ENCODE measurements at regions not wholly inside any gene's neighbourhood (a gene's known extent, or its start where the extent isn't known, plus 50 kb on each side); places are given as distances from the start of the nearest gene placed in this dataset.
"Not testable (repeated sequence)": the region's sequence is repeated elsewhere in the genome, so short reads cannot be mapped to it uniquely, and the experiment has no call there.

DNA sequence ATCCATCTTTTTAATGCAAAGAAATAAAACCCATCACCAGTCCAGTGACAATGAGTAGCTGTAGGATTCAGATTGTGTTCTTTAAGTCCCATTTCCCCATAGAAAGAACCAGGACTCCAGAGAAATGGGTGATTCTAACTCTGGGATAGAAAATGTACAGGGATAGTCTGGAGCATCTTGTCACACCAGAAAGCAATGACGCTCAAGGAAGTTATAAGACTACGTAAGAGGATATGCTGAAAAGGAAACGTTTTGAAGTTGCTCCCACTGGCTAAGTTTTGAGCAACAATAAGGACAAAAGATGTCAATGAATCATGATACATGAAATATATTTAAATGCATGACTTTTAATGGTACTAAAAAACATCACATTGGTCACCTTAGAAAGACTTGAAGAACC lies 360.1 kb downstream of the DLEU7 start:
- no peak for DNase-seq (ENCODE audit: low read depth in 2 of 2)

DNA sequence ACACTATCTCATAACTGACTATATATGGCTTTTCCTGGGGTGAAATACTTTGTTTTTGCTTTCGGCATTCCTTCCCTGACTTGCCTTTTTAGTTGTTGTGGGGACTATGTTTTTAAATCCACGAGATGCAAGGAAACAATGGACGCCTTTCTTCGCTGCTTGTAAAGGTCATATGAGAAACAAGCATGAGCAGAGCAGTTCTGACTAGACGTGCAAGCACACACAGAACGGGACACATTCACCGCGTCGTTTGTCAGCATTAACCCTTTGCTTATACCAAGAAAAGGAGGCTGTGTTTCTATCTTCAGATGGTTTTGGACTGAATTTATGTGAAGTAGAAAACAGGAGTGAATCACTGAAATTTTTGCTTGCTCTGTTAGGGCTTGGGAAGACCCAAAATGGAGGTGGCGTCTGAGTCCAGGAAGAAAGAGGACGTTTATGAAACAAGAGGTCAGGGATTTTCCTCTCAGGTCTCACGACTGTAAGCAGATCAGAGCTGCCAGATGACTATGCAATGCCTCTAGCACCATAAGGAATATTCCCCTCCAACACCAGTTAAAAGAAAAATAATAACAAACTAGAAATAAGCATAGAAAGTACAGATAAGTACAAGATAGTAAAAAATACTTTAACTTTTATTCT lies 358.9 kb downstream of the DLEU7 start:
- DNase-seq (ENCODE audit: low read depth in 2 of 2) = no peak

DNA sequence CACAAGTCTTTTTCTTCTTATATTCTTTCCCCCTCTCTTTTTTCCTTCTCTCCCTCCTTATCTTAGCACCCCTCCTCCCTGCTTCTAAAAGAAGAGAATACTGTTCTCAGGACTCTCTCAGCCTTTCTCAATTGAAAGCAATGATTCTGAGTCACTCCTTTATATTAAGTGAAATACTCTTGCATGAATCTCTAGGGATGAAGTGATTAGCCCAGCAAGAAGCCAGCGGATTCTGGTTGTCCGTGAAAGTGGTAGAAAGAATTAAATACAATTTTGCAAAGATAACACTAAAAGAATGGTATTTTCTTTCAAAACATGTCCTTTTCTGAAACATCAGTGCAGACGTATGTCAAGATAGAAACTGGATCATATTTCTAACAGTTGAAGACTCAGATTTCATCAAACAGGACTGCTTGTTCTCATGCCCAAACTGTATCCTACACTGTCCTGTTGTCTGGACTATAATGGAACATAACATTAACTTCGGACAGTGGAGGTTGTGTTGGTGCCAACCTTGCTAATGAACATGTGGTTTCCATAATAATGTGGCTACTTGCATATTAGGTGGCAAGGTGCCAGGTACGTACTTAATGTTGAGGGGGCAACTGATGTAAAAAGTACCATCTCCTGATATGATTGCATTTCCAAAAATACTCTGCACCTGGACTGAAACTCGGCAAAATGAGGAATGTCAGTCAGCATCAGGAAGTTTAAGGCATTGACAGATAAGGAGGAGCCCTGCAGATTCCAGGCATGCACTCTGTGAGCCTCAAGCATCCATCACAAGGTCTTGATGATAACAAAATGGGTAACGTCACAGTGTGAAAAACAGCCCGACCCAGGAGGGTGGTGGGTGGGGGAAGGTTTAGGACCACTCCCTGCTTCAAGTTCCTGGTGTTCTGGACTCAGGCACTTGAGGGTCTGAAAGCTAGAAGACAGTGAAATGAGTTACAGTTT lies 357.2 kb downstream of the DLEU7 start:
- no peak for DNase-seq (ENCODE audit: low read depth in 2 of 2)

DNA sequence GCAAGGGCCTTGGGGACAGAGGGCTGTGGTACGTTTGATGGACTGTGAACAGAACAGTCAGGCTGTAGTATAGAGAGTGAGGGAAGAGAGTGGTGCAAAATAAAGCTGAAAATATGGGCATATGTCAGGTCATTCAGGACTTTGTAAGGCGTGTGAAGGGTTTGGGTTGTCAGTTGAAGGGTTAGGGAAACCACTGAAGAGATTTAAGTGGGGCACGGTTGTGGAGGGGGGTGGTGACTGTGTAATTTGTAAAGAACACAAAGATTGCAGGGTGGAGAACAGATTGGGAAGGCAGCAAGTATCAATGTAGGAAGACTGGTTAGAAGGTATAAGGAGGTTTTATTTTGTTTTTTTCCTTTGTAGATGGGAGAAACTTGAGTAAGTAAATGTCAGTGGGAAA lies 349.8 kb downstream of the DLEU7 start:
- no peak for DNase-seq (ENCODE audit: low read depth in 2 of 2)

DNA sequence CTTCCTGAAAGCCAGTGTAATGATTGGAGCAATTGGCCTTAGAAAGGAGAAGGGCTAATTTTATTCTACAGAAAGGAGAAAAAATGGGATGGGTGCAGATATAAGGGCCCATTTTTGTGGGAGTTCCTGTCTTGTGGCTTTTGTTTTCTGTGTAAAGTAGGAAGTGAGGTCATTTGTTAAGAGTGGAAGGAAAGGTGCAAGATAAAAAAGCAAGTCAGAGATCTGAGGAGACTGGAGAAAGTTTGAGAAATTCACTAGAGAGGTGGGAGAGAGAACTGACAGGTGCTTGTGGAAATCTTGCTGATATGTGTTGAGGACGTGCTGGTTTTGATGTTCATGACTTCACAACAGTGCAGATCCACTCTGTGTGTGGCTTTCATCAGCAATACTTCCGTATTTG lies 349.4 kb downstream of the DLEU7 start:
- no peak for DNase-seq (ENCODE audit: low read depth in 2 of 2)

DNA sequence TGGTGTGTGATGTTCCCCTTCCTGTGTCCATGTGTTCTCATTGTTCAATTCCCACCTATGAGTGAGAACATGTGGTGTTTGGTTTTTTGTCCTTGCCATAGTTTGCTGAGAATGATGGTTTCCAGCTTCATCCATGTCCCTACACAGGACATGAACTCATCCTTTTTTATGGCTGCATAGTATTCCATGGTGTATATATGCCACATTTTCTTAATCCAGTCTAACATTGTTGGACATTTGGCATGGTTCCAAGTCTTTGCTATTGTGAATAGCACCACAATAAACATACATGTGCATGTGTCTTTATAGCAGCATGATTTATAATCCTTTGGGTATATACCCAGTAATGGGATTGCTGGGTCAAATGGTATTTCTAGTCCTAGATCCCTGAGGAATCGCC lies 340.3 kb downstream of the DLEU7 start:
- not testable (repeated sequence) for DNase-seq (ENCODE audit: low read depth in 2 of 2)

DNA sequence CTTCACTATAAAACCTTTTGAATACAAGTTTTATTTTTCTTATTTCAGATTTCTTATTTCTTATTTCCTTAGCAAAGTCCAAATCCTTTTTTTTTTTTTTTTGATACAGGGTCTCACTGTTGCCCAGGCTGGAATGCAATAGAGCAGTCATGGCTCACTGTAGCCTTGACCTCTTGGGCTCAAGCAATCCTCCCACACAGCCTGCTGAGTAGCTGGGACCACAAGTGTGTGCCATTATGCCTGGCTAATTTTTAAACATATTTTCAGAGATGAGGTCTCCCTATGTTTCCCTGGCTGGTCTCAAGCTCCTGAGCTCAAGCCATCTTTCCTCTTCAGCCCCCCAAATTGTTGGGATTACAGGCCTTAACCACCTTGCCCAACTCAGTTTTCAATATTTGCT lies 334.3 kb downstream of the DLEU7 start:
- DNase-seq (ENCODE audit: low read depth in 2 of 2) = no peak

DNA sequence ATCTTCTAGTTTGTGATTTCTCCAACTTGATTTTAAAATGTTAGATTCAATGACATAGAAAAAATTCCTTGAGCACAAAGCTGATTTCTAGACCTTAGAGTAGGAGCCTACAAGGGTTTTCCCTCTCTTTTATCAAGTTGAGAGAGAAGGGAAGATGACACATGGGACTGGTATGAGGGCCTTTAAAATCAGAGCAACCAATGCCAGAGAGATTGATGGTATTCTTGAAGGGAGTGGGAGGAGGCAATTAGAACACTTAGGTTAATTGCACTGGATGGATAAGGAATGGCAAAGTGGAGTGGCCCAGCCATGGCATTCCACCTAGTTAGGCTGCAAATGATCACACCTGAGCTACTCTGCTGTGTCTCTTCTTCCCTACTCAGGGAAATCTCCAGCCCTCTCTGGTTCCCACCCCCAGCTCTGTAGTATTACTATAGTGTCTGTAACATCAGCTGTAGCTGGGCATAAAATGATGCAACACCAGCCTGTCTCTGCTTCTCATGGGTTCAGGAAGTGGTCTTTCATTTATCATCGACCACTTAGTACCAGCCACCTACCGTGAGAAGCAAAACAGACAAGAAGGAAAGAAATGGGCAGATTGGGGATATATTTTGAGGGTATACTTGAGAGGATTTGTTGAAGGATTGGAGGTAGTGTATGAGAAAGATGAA lies 333.6 kb downstream of the DLEU7 start:
- no peak for DNase-seq (ENCODE audit: low read depth in 2 of 2)

DNA sequence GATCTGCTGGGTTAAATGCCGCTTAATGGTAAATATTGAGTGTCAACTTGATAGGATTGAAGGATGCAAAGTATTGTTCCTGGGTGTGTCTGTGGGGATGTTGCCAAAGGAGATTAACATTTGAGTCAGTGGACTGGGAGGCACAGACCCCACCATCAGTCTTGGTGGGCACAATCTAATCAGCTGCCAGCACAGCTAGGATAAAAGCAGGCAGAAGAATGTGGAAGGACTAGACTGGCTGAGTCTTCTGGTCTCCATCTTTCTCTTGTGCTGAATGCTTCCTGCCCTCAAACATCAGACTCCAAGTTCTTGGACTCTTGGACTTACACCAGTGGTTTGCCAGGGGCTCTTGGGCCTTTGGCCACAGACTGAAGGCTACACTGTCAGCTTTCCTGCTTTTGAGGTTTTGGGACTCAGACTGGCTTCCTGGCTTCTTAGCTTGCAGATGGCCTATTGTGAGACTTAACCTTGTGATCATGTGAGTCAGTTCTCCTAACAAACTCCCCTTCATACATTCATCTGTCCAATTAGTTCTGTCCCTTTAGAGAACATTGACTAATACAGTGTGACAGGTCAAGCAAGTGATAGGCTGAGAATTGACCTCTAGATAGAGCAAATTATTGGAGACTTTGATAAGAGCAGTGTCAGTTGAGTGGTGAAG lies 332.5 kb downstream of the DLEU7 start:
- not testable (repeated sequence) for DNase-seq (ENCODE audit: low read depth in 2 of 2)

DNA sequence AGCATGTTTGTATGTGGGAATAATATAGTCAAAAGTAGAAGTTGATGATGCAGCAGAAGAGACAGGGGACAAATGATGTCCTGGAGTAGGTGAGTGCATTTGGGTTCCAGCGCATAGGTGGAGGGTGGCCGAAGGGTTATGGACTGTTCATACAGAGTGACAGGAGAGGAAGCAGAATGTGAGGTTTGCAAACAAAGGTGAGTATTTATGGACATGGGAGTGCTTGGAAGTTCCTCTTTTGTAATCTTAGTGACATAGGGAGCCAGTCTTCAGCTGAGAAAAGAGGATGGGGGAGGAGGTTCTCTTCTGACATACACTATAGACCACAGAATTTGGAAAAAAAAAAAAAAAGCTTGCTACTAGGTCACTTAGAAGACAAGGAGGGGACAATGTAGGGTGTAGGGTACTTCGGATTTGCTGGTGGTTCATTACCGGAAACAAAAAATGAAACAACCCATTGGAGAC lies 331.6 kb downstream of the DLEU7 start:
- DNase-seq (ENCODE audit: low read depth in 2 of 2) = no peak

DNA sequence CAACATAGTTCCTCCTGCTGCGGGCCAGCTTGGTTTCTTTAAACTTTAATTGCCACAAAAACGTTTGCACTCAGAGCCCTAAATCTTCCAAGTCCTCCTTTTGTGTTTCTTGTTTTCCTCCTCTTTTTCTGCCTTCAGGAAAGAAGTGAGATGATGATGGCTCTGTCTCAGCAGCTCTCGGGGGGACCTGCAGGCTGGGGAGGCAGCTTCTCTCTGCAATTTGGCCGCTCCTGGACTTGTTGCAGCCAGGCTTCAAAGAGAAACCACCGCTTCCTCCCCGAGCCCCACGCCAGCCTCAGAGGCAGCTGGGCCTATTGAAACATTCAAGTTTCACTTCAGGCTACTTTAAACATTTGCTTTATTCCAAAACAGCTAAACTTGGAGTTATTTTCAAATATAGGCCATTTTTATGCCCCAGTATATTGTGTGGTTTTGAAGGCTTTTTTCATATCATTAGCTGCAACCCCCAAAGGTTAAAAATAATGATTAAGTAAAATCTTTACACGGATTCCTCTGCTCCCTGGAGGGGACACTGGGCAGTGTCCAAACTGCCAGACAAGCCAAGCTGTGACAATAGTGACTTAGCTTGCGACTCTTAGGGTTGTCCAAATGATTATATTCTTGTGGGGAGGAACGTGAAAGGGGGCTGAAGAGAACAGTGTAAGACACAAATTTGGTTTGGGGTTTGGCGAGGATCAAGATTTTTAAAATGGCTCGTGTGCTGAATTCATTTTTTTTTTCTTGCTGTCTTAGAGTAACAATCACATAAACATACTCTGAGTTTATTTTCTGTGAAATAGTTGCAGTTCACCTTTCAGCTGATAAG lies 330.8 kb downstream of the DLEU7 start:
- peak in 1 of 2 donors; percentile 22 for DNase-seq (ENCODE audit: low read depth in 2 of 2)

DNA sequence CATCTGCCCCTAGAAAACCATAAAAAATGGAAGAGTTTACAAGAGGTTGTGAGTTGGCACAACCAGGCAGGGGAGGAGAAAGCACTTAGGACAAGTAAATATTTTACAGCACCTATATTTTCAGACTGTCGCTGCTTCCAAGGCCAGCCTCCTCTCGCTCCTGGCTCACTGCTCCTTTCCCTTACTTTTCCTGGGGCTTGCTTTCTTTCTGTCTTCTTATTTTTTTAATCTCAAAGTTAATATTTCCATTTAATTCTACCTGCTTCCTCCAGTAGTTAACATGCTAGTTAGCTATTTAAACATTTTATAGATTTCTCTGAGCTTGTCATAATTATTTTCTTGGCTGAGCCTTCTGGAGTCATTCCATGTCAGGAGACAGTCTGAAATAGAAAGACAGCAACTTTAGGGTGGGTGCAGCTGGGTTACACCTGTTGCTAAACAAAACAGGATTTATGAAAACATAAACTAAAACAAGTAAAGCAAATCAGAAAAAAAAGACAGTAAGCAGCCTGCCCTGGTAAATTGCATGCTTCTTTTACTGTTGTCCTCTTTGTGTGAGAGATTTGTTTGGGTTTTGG lies 330.1 kb downstream of the DLEU7 start:
- DNase-seq (ENCODE audit: low read depth in 2 of 2) = no peak

DNA sequence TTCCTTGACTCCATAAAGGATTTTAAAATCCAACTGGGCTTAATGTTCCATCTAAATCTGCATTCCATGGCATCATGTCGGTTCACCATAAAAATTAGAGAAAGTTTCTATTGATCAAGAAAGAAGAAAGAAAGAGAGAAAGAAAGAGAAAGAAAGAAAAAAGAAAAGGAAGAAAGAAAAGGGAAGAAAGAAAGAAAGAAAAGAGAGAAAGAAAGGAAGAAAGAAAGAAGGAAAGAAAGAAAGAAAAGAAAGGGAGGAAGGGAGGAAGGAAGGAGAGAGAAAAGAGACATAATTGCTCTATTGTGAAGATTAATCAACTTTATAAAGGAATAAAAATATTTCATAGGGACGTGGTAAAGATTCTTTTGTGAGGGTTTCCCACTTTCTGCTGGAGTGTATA lies 329.2 kb downstream of the DLEU7 start:
- DNase-seq (ENCODE audit: low read depth in 2 of 2) = no peak

DNA sequence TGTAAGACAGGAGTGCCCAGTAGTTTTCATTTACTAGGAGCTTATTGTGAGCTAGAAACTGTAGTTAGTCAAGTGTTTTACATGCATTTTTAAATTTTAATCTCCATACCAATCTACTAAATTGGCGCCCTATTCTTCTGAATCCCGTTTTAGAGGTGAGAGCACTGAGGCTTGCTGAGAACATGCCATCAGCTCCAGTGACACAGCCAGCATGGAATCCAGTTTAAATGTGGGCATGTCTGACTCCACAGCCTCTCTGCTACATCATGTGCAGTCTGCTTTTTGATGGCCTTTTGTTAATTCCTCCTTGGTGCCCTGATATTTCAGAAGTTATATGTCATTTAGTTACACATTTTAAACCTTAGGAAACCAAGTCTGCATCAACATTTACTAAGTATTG lies 325.4 kb downstream of the DLEU7 start:
- no peak for DNase-seq (ENCODE audit: low read depth in 2 of 2)

DNA sequence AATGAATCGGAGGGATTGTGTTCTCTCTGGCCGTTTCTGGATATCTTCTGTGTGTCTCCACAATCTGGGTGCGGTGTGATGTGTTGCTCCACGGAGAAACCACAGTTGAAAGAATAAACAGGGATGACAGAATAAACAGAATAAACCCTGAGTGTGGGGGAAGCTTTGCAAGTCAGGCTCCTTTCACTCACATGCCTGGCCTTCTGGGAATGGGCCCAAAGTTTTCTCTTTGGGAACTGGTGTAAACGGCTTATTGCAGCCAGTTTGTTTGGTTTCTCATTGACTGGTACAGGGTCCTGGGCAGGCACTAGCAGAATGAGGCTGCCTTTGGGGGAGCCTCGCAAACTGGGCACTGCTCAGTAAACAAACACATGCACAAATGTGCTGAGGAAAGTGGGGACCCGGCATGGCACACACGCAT lies 324.7 kb downstream of the DLEU7 start:
- no peak for DNase-seq (ENCODE audit: low read depth in 2 of 2)

DNA sequence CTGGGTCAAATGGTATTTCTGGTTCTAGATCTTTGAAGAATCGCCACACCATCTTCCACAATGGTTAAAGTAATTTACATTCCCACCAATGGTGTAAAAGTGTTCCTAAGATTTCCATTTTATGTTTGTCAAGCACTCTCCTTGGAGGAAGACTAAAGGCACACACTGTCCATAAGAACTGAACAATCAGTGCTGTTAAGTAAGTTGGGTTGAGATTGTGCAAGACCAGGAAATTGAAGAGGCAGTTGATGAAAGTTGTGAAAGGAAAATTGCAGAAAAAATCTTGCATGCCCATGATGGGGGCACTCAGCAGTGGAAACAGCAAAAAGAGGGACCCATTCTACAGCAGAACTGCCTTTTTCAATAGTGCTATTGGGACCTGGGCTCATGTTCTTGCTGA lies 323.6 kb downstream of the DLEU7 start:
- DNase-seq (ENCODE audit: low read depth in 2 of 2) = no peak

DNA sequence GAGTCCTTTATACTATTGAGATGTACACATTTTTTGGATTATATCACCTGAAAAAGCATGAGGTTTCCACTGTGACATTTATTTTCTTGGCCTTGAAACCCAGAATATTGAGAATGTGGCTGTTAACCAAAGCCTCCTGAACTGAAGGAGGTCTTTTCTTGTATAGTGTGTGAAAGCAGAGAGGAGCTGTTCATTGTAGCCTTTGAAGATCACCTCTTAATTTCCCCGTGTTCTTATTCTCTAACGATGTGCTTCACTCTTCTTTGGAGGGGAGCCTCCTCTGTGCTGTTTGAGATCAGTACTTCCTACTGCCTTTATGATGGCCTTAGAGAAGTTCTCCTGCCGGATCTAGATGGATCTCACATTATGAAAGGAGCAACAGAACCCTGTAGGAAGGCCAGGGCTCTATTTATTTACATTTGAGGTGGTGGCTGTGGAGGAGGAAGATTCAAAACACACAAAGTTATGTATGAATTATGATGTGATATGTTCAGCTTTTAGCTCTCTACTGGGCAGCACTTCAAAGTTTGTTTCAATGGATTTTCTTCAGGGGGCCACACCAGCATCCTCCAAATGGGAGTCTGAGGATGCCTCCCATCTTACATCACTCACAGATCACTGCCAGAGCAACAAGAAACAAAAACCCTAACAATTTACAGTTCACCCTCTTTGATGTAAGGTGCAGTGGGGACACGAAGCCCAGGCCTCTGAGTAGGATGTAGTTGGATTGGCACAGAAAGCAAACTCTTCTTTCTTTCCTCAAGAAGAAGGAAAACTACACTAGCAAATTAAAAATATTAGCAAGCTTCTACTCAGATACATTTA lies 322.3 kb downstream of the DLEU7 start:
- no peak for DNase-seq (ENCODE audit: low read depth in 2 of 2)

DNA sequence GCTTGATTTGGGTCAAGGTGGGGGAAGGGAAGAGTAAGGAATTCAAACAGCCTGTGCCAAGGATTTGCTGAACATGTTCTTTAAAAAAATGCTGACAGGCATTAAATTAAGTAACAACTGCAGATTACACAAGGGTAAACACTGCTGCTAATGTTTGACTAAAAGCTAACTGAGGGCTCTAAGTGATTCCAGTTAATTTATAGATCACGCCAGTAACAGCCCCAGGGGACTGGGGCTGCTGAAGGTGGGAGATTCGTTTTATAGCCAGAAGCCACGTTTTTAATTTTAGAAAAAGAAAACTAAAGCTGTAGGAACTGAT lies 321.7 kb downstream of the DLEU7 start:
- DNase-seq (ENCODE audit: low read depth in 2 of 2) = no peak

DNA sequence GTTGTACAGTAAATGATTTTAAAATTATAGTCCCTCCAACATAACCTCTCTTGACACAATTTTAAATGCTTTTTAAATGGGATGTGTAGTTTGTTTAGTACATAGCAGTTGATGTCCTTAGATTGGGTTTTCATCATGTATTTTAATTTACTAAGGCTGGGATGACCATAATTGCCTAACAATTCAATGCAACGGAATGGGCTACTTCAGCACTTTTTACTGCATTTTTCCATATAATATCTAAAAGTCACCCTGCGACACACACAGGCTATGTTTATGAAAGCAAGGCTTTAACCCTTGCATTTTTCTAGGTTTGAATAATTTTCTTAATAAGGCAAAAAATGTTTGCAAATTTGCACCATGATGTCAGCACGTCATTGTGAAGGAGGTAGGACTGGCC lies 321.0 kb downstream of the DLEU7 start:
- DNase-seq (ENCODE audit: low read depth in 2 of 2) = no peak

DNA sequence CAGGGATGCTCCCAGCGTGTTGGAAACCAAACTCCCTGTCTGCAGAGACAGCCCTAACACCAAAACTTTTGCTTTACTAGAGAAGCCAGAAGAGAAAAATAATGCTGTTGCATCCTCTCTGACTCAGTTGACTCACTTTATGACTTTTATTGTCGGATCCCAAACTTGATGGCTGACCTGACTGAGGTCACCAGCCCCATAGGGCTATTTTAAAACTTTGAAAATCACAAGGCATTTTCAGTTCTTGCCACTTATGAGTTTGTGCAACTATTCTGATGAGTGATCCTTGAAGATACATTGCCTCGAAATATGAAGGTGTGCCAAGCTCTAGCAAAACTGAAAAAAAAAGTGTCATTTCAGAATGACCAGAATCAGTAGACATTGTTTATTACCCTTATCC lies 320.2 kb downstream of the DLEU7 start:
- DNase-seq (ENCODE audit: low read depth in 2 of 2) = no peak

Measured in stimulated activated CD8-positive, alpha-beta memory T cell treated with anti-CD3 and anti-CD28 coated beads, Interleukin-15, amount 100 ng/mL, for 48 hours (primary cell).